Breast epithelium (tissue), 3 donors: ENCODE measurements at regions not wholly inside any gene's neighbourhood (a gene's known extent, or its start where the extent isn't known, plus 50 kb on each side); places are given as distances from the start of the nearest gene placed in this dataset.
"Not testable (repeated sequence)": the region's sequence is repeated elsewhere in the genome, so short reads cannot be mapped to it uniquely, and the experiment has no call there.

Experiments
- POLR2AphosphoS5 ChIP-seq, 3 donors: sonication (generic); formaldehyde crosslinking; IDR thresholded peaks; one replicate each; pipeline ENCODE4 v1.6.1; 2017; ENCODE audit warnings: antibody characterized with exemption in 3 of 3
- TF ChIP-seq, protein P1 (sequence below), 3 donors: fragments of 450-650 bp; IDR thresholded peaks; one replicate each; pipeline ENCODE4 v1.5.1; 2016 to 2017; ENCODE audit warnings: antibody characterized with exemption in 3 of 3, mild to moderate bottlenecking in 3 of 3, moderate library complexity in 3 of 3

DNA sequence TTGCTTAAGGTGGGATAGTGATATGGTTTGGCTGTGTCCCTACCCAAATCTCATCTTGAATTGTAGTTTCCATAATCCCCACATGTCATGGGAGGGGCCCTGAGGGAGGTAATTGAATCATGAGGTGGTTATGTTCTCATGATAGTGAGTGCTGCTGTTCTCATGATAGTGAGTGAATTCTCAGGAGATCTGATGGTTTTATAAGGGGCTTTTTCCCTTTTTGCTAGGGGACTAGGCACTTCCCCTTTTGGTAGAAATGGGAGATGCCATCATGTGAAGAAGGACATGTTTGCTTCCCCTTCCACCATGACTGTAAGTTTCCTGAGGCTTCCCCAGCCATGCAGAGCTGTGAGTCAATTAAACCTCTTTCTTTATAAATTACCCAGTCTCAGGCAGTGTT, 137.5 kb downstream of the DUSP10 start:
- TF ChIP-seq, protein P1, sequence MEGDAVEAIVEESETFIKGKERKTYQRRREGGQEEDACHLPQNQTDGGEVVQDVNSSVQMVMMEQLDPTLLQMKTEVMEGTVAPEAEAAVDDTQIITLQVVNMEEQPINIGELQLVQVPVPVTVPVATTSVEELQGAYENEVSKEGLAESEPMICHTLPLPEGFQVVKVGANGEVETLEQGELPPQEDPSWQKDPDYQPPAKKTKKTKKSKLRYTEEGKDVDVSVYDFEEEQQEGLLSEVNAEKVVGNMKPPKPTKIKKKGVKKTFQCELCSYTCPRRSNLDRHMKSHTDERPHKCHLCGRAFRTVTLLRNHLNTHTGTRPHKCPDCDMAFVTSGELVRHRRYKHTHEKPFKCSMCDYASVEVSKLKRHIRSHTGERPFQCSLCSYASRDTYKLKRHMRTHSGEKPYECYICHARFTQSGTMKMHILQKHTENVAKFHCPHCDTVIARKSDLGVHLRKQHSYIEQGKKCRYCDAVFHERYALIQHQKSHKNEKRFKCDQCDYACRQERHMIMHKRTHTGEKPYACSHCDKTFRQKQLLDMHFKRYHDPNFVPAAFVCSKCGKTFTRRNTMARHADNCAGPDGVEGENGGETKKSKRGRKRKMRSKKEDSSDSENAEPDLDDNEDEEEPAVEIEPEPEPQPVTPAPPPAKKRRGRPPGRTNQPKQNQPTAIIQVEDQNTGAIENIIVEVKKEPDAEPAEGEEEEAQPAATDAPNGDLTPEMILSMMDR (IDR thresholded peaks at IDR 0.05) = not testable (repeated sequence)
- TF ChIP-seq POLR2AphosphoS5 (IDR thresholded peaks at IDR 0.05) = not testable (repeated sequence)
